HG03175 (cell line): ENCODE measurements at regions not wholly inside any gene's neighbourhood (a gene's known extent, or its start where the extent isn't known, plus 50 kb on each side); places are given as distances from the start of the nearest gene placed in this dataset.
"Not testable (repeated sequence)": the region's sequence is repeated elsewhere in the genome, so short reads cannot be mapped to it uniquely, and the experiment has no call there.

ENCODE experiments used
- ATAC-seq: cut with Tn5 transposase; IDR thresholded peaks from one replicate; pipeline ENCODE4 v1.9.1; 2021; ENCODE audit warnings: mild to moderate bottlenecking, moderate library complexity; ENCODE audit not compliant: unreplicated experiment

GRCh38 chr7:142637240-142637639 is 112.0 kb upstream of the PRSS1 start:
- no peak for ATAC-seq

- ATAC-seq, result no peak
Measured at GRCh38 chr7:142636751-142637150, 112.5 kb upstream of the PRSS1 start.

- not testable (repeated sequence) for ATAC-seq
Measured at GRCh38 chr7:142636107-142636506, 113.2 kb upstream of the PRSS1 start.

GRCh38 chr7:142632271-142633134 is 116.8 kb upstream of the PRSS1 start:
- peak; percentile 98 for ATAC-seq

- no peak for ATAC-seq
Measured at GRCh38 chr7:142629588-142630260, 119.5 kb upstream of the PRSS1 start.

- ATAC-seq, result no peak
Measured at GRCh38 chr7:142628945-142629344, 120.3 kb upstream of the PRSS1 start.

GRCh38 chr7:142627223-142627622 is 122.0 kb upstream of the PRSS1 start:
- ATAC-seq, result not testable (repeated sequence)

GRCh38 chr7:142626420-142627035 is 122.7 kb upstream of the PRSS1 start:
- peak; percentile 83 for ATAC-seq

- not testable (repeated sequence) for ATAC-seq
Measured at GRCh38 chr7:142625216-142625615, 124.1 kb upstream of the PRSS1 start.

GRCh38 chr7:142620402-142620801 is 128.9 kb upstream of the PRSS1 start:
- no peak for ATAC-seq

GRCh38 chr7:142618655-142619351 is 130.5 kb upstream of the PRSS1 start:
- ATAC-seq, result no peak

- ATAC-seq, result no peak
Measured at GRCh38 chr7:142616842-142617241, 132.4 kb upstream of the PRSS1 start.

GRCh38 chr7:142616121-142616643 is 133.1 kb upstream of the PRSS1 start:
- no peak for ATAC-seq

- no peak for ATAC-seq
Measured at GRCh38 chr7:142615508-142615907, 133.8 kb upstream of the PRSS1 start.

GRCh38 chr7:142614116-142614515 is 135.2 kb upstream of the PRSS1 start:
- ATAC-seq, result no peak

- ATAC-seq, result no peak
Measured at GRCh38 chr7:142612237-142612881, 136.9 kb upstream of the PRSS1 start.

- no peak for ATAC-seq
Measured at GRCh38 chr7:142611566-142612236, 137.6 kb upstream of the PRSS1 start.

- no peak for ATAC-seq
Measured at GRCh38 chr7:142608630-142609428, 140.4 kb upstream of the PRSS1 start.

- no peak for ATAC-seq
Measured at GRCh38 chr7:142607351-142607750, 141.9 kb upstream of the PRSS1 start.
